ENCODE measurements at regions not wholly inside any gene's neighbourhood (a gene's known extent, or its start where the extent isn't known, plus 50 kb on each side); places are given as distances from the start of the nearest gene placed in this dataset.

- TF ChIP-seq HDGF (IDR thresholded peaks at IDR 0.05; ENCODE audit: borderline replicate concordance) (no peak), LEF1 (IDR thresholded peaks at IDR 0.05; ENCODE audit: borderline replicate concordance) (no peak), TARDBP (IDR thresholded peaks at IDR 0.05) (no peak), BHLHE40 (IDR thresholded peaks at IDR 0.05; ENCODE audit: borderline replicate concordance) (no peak), ARNT (IDR thresholded peaks at IDR 0.05) (no peak), FOXK2 (IDR thresholded peaks at IDR 0.05) (no peak), SUZ12 (IDR thresholded peaks at IDR 0.05) (no peak), ELF4 (IDR thresholded peaks at IDR 0.05) (no peak), FOXM1 (IDR thresholded peaks at IDR 0.05; ENCODE audit: borderline replicate concordance) (no peak), SP1 (IDR thresholded peaks at IDR 0.05) (no peak)
These were observed 138.6 kb upstream of the PRICKLE2 start for GRCh38 chr3:64363842-64364241.
